HepG2 (cell line): ENCODE measurements at regions not wholly inside any gene's neighbourhood (a gene's known extent, or its start where the extent isn't known, plus 50 kb on each side); places are given as distances from the start of the nearest gene placed in this dataset.

Experiments used
- ATAC-seq: fragments of 200-7000 bp; cut with Tn5 transposase; 3 replicates; pipeline ENCODE4 v1.9.1; 2020; ENCODE audit warnings: mild to moderate bottlenecking, moderate library complexity
- BruUV-seq: library from RNA; stranded (reverse); fragments of 400-500 nt; replicated peaks from 2 replicates; lab custom pipeline; 2021; lab: Mats Ljungman, UMichigan
- CTCF ChIA-PET: fragments of 300-600 bp; formaldehyde crosslinking; extraction: SDS; loops from one replicate; lab custom pipeline; 2021; ENCODE audit warnings: low total read pairs, inconsistent platforms, low intra/inter-chr PET ratio; lab: Yijun Ruan, JAX
- POLR2A ChIA-PET: fragments of 350-600 bp; sonication (Branson Sonifier 250); formaldehyde crosslinking; loops from one replicate; lab custom pipeline; 2020; ENCODE audit warnings: antibody characterized with exemption, inconsistent platforms; lab: Yijun Ruan, JAX
- DNase-seq: peaks from one replicate; pipeline ENCODE4 v3.0.0-alpha.2; 2015; ENCODE audit warnings: low spot score
- FAIRE-seq: peaks from 3 replicates; lab custom pipeline; 2011; peaks lifted over from hg19 to GRCh38; lab: Jason Lieb, UNC
- H2AFZ ChIP-seq: one replicate; pipeline ENCODE4 v1.6.1; 2011; ENCODE audit warnings: low read length, inconsistent platforms
- H3K27ac ChIP-seq: fragments of 300-600 bp; 3 replicates; pipeline ENCODE4 v1.8.0; 2011; ENCODE audit warnings: mixed run types, mild to moderate bottlenecking, mixed read lengths, low read length, inconsistent platforms; ENCODE audit not compliant: insufficient read depth; ENCODE audit errors: extremely low read length
- H3K27me3 ChIP-seq, 2 experiments: fragments of 200-600 bp in 1 of 2; 2 replicates in 1 of 2; 3 replicates in 1 of 2; pipeline versions ENCODE4 v1.6.0 to v1.8.0; 2011; ENCODE audit warnings: low read length in 2 of 2, mild to moderate bottlenecking in 2 of 2, moderate library complexity in 2 of 2, inconsistent platforms in 1 of 2; ENCODE audit not compliant: insufficient read depth in 2 of 2, control insufficient read depth in 1 of 2
- H3K36me3 ChIP-seq, 2 experiments: fragments of 200-600 bp in 1 of 2; replicated peaks in 1 of 2; 2 replicates in 1 of 2; 3 replicates in 1 of 2; pipeline versions ENCODE4 v1.5.1 to v1.8.0; 2011; ENCODE audit warnings: low read length in 2 of 2, inconsistent platforms in 1 of 2; ENCODE audit not compliant: insufficient read depth in 2 of 2, control insufficient read depth in 1 of 2
- H3K4me1 ChIP-seq: 2 replicates; pipeline ENCODE4 v1.5.1; 2012; ENCODE audit warnings: low read length, inconsistent platforms; ENCODE audit not compliant: insufficient read depth
- H3K4me2 ChIP-seq: 2 replicates; pipeline ENCODE4 v1.6.0; 2011; ENCODE audit warnings: low read depth, low read length, inconsistent platforms
- H3K4me3 ChIP-seq, 3 experiments: fragments of 200-600 bp in 1 of 3; sonication (generic), shearing (Covaris generic) in 1 of 3; replicated peaks in 1 of 3; 2 replicates each; pipeline ENCODE4 v1.5.1; 2011 to 2016; ENCODE audit warnings: low read length in 3 of 3, inconsistent platforms in 2 of 3, low read depth in 2 of 3, mild to moderate bottlenecking in 2 of 3, control low read depth in 1 of 3, mixed read lengths in 1 of 3; ENCODE audit not compliant: insufficient read depth in 1 of 3
- H3K79me2 ChIP-seq: one replicate; pipeline ENCODE4 v1.6.1; 2011; ENCODE audit warnings: low read length, inconsistent platforms; ENCODE audit not compliant: insufficient read depth
- H3K9ac ChIP-seq: 2 replicates; pipeline ENCODE4 v1.6.0; 2011; ENCODE audit warnings: mild to moderate bottlenecking, low read depth, low read length, inconsistent platforms; ENCODE audit not compliant: insufficient read depth
- H3K9me3 ChIP-seq: 2 replicates; pipeline ENCODE4 v1.5.1; 2012; ENCODE audit warnings: mild to moderate bottlenecking, low read length
- H4K20me1 ChIP-seq: 2 replicates; pipeline ENCODE4 v1.6.0; 2011; ENCODE audit warnings: inconsistent platforms, mild to moderate bottlenecking, low read length, moderate library complexity; ENCODE audit not compliant: insufficient read depth
- NFKBIZ ChIP-seq: IDR thresholded peaks from 2 replicates; pipeline ENCODE4 v1.6.1; 2018; ENCODE audit warnings: missing genetic modification reagents, missing compliant biosample characterization
- RFXANK ChIP-seq: IDR thresholded peaks from 2 replicates; pipeline ENCODE4 v1.6.1; 2016
- SIN3A ChIP-seq: IDR thresholded peaks from 2 replicates; pipeline ENCODE4 v1.6.1; 2011; ENCODE audit warnings: low read depth, mild to moderate bottlenecking, control low read depth, low read length, borderline replicate concordance
- SMC3 ChIP-seq: IDR thresholded peaks from 2 replicates; pipeline ENCODE4 v1.6.1; 2011; ENCODE audit warnings: low read length, improper control_type of control experiment
- ZNF543 ChIP-seq: sonication (generic); formaldehyde crosslinking; IDR thresholded peaks from 2 replicates; pipeline ENCODE4 v1.4.0; 2020; ENCODE audit warnings: mild to moderate bottlenecking, missing genetic modification reagents
- ZNF557 ChIP-seq: sonication (generic); formaldehyde crosslinking; IDR thresholded peaks from 2 replicates; pipeline ENCODE4 v1.4.0; 2020; ENCODE audit warnings: missing genetic modification reagents
- ZNF788 ChIP-seq: sonication (generic); formaldehyde crosslinking; IDR thresholded peaks from 2 replicates; pipeline ENCODE4 v1.5.0; 2020; ENCODE audit warnings: mild to moderate bottlenecking, missing genetic modification reagents, borderline replicate concordance
- ZSCAN20 ChIP-seq: sonication (generic); formaldehyde crosslinking; IDR thresholded peaks from 2 replicates; pipeline ENCODE4 v1.4.0; 2020; ENCODE audit warnings: missing genetic modification reagents, mild to moderate bottlenecking, borderline replicate concordance
- WGBS: methylation state at CpG from one replicate; pipeline ENCODE4 v1.1.6; 2017; ENCODE audit warnings: low lambda C conversion rate; 5-methylcytosine and 5-hydroxymethylcytosine counted together
- in situ Hi-C: cut with HindIII; loops from 2 replicates; pipeline ENCODE4 v1.10.0; 2017; ENCODE audit warnings: low pct_unique_long_range_greater_than_20kb; ENCODE audit not compliant: extremely low pct_ligation_motif_present
- intact Hi-C: fragments of 100-400 bp; cut with micrococcal nuclease; formaldehyde crosslinking; loops from one replicate; pipeline ENCODE4 v1.10.0; 2022; ENCODE audit not compliant: unreplicated experiment
- TF ChIP-seq, protein P1 (sequence below): sonication (generic); formaldehyde crosslinking; IDR thresholded peaks from 2 replicates; pipeline ENCODE4 v1.5.1; 2020; ENCODE audit warnings: missing genetic modification reagents, mild to moderate bottlenecking, borderline replicate concordance

DNA sequence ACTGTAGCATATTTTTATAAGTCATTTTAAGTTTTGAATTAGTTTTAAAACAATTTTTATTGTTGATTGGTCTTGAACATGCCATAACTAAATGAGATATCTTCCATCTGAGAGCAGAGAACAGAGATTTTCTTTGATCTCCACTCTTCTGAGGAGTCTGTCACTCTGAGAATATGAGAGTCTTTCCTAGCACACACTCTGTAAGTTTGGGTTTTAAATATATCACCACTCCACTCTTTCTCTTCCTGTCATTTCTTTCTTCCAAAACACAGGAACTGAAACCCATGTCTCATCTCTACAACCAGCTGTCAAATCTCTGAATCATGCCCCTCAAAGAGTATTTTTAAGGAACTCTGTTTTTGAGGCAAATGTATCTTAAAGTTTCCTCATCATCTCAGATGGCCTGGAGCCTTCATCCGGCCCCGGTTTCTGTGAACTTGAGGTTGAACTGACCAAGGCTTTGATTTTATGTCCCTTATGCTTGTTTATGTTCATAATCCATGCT lies 698.2 kb upstream of the SGCG start:
- Histone ChIP-seq H2AFZ (no peak overlapping the region), H3K4me1 (no peaks in the 10 kb centered on the region), H3K27ac (no peak overlapping the region), H3K4me2 (no peak overlapping the region), H3K9ac (no peak overlapping the region), H3K4me3 (no peak overlapping the region), H3K27me3 (no peaks in the 10 kb centered on the region), H3K79me2 (no peaks in the 10 kb centered on the region), H3K36me3 (no peaks in the 10 kb centered on the region), H4K20me1 (no peaks in the 10 kb centered on the region), H3K9me3 (peaks cover 8% of the 10 kb centered on the region; the same call in 1 of the 2 replicates)
- ATAC-seq (no peak), DNase-seq (no peak), FAIRE-seq (no peak)
- intact Hi-C loops (no loop called here), in situ Hi-C loops (no loop called here)
- POLR2A ChIA-PET, result no interaction called here
- TF ChIP-seq SIN3A (no peak), SMC3 (no peak), RFXANK (CRISPR knock-in tag) (no peak), ZNF543 (no peak), ZSCAN20 (CRISPR knock-in tag) (no peak), NFKBIZ (CRISPR knock-in tag) (no peak), ZNF788 (CRISPR knock-in tag) (no peak), ZNF557 (CRISPR knock-in tag) (no peak)
- TF ChIP-seq, protein P1, sequence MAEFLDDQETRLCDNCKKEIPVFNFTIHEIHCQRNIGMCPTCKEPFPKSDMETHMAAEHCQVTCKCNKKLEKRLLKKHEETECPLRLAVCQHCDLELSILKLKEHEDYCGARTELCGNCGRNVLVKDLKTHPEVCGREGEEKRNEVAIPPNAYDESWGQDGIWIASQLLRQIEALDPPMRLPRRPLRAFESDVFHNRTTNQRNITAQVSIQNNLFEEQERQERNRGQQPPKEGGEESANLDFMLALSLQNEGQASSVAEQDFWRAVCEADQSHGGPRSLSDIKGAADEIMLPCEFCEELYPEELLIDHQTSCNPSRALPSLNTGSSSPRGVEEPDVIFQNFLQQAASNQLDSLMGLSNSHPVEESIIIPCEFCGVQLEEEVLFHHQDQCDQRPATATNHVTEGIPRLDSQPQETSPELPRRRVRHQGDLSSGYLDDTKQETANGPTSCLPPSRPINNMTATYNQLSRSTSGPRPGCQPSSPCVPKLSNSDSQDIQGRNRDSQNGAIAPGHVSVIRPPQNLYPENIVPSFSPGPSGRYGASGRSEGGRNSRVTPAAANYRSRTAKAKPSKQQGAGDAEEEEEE (CRISPR knock-in tag), result no peak
- WGBS, result 4% methylated on average over 2 of the region's 2 CpGs
- CTCF ChIA-PET, result no interaction called here
- BruUV-seq, result no TSS peak
